ENCODE measurements at regions not wholly inside any gene's neighbourhood (a gene's known extent, or its start where the extent isn't known, plus 50 kb on each side); places are given as distances from the start of the nearest gene placed in this dataset.

GRCh38 chr18:45402485-45403056 lies 212.7 kb upstream of the SLC14A2 start:
- TF ChIP-seq CTCF (IDR thresholded peaks at IDR 0.05) (no peak), EP300 (IDR thresholded peaks at IDR 0.05) (no peak), POLR2A (IDR thresholded peaks at IDR 0.05) (no peak), POLR2AphosphoS5 (IDR thresholded peaks at IDR 0.05) (no peak)
